ENCODE measurements at regions not wholly inside any gene's neighbourhood (a gene's known extent, or its start where the extent isn't known, plus 50 kb on each side); places are given as distances from the start of the nearest gene placed in this dataset.

GRCh38 chr13:99659226-99659625, 158.0 kb downstream of the TM9SF2 start:
- DNase-seq, result no peak

DNA sequence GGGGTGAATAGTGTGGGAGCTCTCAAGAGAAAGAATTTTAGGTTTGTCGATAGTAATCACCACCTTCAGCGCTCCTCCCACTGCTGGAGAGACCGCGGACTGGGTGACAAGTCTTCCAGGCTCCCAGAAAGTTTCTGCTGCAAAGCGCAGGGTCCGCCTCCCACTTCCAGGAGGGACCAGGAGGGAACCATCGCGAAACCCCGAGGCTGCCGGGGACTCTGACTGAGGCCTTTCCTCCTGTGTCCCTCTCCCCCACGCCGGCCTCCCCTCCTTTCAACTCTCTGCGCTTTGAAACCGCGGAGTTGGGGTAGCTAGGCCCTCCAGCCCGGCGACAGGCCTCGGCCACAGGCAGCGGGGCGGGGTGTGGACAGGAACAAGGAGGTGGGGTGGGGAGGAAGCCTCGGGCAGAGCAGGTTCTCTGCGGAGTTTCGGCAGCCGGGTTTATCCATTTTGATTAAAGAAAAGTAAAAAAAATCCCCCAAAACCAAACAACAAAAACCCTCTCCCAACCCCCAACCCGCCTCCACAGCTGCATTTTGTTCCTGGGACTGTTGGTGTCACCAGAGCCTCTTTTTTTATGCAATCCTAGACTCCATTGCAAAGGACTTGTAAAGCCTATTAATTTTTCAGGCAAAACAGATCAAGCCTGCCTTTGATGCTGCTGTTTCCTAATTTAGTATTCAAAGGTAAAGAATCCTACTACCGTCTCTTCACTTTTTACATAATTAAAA, 157.2 kb downstream of the TM9SF2 start:
- peak; percentile 34 for DNase-seq

- DNase-seq, result peak; percentile 26
These were observed 156.6 kb downstream of the TM9SF2 start for GRCh38 chr13:99657848-99658260.

- DNase-seq, result no peak
These were observed 155.6 kb downstream of the TM9SF2 start for GRCh38 chr13:99656844-99657381.

DNA sequence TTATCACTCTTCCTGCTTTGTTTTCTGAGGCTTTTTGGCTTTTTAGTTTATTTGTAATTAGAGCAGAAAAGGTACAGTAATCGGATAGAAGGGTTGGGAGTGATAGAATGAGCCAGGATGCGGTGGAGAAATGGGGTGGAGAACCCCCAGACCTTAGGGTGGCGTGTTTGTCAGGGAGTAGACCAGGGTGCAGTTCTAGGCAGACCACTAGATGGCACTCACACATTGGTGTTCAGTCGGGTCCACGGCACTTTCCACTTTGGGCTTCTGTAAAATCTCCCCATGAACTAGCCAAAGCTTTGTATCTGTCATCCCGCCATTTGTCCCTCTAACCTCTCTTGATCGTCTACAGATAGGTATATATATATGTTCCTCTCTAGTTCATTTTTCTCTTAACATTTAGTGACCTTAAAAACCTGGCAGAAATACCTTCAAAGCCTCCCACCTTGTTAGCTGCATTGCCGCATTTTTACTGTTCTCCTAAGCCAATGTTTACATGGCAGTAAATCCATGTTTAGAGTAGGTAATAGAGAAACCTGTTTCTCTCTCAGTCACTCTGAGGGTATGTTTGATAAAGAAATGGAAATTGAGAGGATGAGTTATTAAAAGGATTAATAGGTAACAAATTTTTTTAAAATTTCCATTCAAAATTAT, 154.9 kb downstream of the TM9SF2 start:
- peak; percentile 79 for DNase-seq

GRCh38 chr13:99655351-99656091, 154.2 kb downstream of the TM9SF2 start:
- DNase-seq, result peak; percentile 73

DNA sequence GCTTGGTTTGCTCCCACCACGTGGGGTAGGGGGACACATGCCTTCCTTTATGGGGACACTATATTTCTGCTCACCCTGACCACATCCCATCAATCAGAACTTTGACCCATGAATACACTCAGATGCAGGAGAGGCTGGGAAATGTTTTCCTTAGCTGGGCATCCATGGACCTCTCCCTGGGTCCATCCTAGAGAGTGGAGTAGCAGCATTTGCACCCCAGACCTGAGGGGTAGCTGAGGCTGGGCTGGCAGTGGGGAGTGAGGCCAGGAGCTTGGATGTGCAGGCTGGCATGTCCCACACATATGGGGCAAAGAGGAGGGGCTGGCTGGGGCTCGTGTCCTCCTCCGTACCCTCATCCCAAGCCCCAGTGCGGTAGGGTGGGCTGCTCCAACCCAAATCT, 152.8 kb downstream of the TM9SF2 start:
- no peak for DNase-seq

DNA sequence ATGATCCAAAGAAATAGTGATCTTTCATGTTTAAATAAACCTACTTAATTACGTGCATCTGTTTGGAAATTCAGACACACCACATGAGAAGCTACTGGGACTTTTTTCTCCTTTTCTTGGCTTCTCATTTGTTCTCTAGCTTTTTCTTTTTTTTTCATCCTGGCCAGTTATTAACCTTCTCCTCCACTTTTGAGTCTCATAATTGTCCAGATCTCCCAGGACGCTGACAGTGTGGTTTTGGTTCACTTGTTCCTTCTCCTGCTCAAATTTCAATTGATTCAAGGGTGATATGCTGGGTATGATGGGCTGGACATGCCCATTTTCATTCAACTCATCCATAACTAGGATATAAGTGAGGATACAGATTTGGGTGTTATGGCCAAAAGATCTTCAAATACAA, 152.3 kb downstream of the TM9SF2 start:
- DNase-seq, result no peak

DNA sequence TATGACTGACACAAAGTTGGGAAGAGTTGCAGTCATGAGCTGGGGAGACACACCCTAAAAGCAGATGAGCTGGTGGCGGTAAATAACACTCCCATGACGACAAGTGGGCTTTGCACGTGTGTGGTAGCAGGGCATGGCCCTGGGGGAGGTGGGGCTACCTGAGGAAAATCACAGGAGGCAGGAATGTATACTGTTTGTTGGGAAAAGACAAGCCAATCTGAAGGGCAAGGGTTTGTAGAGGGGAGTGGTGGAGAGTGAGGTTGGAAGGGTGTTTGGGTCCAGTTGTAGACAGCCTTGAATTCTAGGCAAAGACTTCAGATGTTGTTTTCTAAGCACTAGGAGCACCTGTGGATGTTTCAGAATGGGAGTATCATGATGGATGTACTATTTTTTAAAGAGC, 151.6 kb downstream of the TM9SF2 start:
- DNase-seq, result no peak

DNA sequence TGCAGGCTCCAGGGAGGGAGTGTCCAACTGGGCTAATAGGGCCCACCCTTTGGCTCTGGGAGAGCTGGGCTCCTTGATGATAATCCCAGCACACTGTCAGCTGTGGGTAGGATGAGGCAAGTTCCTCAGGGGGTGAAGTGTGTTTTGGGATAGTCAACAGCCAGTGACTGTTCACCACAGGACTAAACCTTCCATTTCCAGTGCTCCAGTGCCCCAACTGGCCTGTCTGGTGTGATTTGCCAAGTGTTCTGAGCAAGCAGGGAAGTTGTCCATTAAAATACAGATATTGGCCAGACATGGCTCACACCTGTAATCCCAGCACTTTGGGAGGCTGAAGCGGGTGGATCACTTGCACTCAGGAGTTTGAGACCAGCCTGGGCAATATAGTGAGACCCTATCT, 150.9 kb downstream of the TM9SF2 start:
- no peak for DNase-seq

DNA sequence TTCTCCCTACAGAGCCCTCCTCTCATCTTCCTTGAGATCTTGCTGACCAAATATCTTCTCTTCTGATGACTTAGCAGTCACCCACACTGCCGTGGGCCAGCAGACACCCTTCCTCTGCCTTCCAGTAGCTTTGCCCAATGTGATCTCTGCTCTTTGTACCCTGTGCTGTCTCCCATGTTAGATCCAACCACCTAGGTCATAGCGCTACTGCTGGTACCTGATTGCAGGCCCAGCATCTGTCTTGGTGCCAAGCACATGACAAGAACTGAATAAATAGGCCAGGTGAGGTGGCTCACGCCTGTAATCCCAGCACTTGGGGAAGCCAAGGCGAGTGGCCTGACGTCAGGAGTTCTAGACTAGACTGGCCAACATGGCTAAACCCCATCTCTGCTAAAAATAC, 149.7 kb downstream of the TM9SF2 start:
- no peak for DNase-seq

GRCh38 chr13:99650410-99650809, 149.1 kb downstream of the TM9SF2 start:
- DNase-seq, result no peak

GRCh38 chr13:99648927-99649326, 147.7 kb downstream of the TM9SF2 start:
- no peak for DNase-seq

DNA sequence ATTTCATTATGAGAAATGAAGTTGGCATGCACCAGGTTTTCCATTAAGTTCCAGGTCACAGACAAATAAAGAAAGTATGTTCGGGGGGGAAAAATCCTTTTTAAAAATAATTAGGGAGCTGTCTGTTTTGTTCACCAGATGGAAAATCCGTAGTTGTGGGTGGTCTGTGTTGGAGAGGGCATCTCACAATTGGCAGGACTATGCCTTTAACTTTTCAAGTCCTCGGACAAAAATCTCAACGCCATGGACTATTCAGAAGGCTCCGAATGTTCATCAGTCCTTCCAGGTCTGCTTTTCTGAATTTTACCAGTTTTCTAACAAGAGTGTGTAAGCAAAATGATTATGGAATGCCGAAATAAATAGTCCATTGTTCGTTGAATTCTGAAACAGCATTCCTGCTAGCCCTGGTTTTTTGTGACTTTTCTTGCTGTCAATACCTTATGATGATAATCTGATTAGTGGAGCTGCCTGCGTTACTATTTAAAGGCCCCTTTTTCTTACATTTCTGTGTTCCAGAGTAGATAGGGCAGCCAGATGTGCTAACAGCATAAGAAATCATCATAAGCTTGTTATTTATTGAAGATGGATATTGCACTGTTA, 146.9 kb downstream of the TM9SF2 start:
- DNase-seq, result no peak

GRCh38 chr13:99647596-99647985, 146.3 kb downstream of the TM9SF2 start:
- no peak for DNase-seq

GRCh38 chr13:99646866-99647595, 145.8 kb downstream of the TM9SF2 start:
- DNase-seq, result no peak

DNA sequence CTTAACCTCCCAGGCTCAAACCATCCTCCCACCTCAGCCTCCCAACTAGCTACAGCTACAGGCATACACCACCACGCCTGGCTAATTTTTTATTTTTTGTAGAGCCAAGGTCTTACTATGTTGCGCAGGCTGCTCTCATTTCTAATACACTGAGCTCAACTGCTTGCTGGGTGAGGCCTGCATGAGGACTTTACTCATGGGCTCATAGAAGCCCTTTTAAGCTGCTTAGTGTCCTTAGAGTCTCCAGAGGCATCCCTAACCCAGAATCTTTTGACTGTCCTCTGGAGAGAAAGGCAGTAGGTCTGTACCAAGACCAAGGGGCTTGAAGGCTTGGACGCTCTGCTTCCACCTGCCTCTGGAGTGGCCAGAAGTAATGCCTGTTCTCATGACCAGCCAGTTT, 141.6 kb downstream of the TM9SF2 start:
- DNase-seq, result no peak

DNA sequence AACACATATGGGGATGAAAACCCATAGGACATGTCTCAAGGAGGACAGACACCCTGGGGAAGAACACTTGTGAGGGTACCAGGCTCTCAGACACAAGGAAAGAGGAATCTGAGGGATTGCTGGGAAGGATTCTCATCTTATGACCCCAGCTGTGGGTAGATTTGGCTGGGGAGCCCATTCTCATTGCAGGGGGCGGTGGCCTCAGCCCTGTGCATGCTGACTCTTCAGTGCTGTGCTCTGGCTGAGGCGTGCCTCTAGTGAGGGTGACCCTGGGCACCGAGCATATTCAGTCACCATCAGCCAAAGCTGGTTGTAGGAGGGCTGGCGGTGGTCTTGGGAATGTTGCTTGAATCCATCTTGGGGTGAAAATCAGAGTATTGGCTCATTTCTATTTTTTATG, 140.7 kb downstream of the TM9SF2 start:
- no peak for DNase-seq

DNA sequence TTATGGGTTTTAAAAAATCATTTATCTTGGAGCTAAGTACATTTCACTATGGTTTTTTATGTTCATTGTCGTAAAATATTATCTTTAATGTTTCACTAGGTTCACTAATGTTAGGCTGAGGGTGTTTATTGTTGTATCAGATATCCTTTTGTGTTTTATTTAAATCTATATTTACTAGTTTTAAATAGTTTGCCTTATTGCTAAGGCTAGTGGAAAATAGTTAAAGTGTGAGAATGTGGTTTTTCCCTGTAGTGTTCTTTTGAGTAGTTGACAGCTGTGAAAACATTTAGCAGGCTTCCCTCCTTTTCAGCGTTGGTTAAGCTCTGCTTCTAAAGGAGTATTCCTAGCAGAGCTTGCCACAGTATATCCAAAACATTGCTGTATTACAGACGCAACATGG, 139.0 kb downstream of the TM9SF2 start:
- no peak for DNase-seq

DNA sequence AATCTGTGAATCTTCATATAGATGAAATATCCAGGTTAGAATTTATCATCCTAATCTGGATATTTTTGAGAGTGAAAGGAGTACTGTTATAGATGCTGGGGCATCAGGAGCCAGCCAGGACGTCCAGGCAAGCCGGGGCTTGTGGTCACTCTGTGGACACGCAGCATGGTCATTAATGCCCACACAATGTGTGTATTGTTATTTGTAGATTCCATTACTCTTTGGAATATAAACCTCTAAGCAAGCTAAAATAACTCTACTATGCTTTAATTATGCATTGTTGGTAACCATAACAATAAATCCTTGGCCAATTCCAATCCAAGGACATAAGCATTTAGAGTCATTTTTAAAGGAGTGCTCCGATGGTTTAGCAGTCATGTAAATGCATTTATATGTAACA, 137.9 kb downstream of the TM9SF2 start:
- DNase-seq, result no peak

DNA sequence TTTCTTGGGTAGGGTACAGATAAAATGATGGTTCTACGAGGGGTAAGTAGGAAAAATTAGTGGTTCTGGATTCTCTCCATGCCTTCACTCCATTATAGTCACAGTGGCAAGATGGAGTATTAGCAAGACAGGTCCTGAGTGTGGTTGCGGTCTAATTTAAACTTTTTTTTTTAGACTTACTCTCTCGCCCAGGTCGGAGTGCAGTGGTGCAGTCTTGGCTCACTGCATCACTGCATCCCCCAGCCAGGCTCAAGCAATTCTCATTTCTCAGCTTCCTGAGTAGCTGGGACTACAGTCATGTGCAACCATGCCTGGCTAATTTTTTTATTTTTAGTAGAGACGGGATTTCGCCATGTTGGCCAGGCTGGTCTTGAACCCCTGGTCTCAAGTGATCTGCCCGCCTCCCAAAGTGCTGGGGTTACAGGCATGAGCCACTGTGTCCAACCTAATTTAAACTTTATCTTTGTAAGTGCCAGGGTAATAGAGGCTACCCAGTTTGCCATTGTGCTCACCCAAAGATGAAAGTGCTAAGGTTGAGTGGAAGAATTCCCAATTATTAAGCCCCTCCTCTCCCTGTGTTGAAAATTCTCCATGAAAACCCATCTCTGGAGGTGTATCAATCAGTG, 135.6 kb downstream of the TM9SF2 start:
- no peak for DNase-seq

DNA sequence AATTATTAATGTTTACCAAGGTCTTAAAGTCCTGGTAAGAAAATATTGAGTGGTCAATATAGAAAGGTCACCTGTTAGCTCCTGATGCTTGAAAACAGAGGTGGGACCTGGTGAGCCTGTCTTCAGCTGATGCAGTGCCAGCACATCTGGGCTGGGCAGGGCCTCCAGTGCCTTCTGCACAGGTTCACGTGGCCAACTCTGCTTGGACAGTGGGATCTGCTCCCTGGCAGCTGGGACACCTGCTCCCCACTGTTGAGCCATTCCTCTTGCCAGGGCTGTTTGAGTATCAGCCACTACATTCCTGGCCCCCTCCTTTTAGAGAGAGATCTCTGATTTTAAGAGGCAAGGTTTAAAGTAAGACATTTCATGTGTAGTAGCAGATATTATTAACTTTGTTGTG, 135.0 kb downstream of the TM9SF2 start:
- DNase-seq, result no peak

Measured in stimulated activated CD4-positive, alpha-beta T cell treated with anti-CD3 and anti-CD28 coated beads, Interleukin-1b, Interleukin-23, amount 100 ng/mL, for 48 hours (primary cell).